CD4-positive, alpha-beta T cell (primary cell): ENCODE measurements at regions not wholly inside any gene's neighbourhood (a gene's known extent, or its start where the extent isn't known, plus 50 kb on each side); places are given as distances from the start of the nearest gene placed in this dataset.

Experiments
- ATAC-seq: fragments of 200-7000 bp; cut with Tn5 transposase; one replicate; pipeline ENCODE4 v1.10.0; 2022; ENCODE audit warnings: mild to moderate bottlenecking; ENCODE audit not compliant: poor library complexity
- CTCF ChIA-PET: fragments of 350-600 bp; sonication (Branson Sonifier 250); formaldehyde crosslinking; loops from one replicate; lab custom pipeline; 2021; ENCODE audit warnings: antibody characterized with exemption, inconsistent platforms; lab: Charles Lee
- POLR2A ChIA-PET: fragments of 350-600 bp; sonication (Branson Sonifier 250); formaldehyde crosslinking; loops from one replicate; lab custom pipeline; 2021; ENCODE audit warnings: antibody characterized with exemption, inconsistent platforms; lab: Charles Lee
- DNase-seq, 14 experiments: peaks; one replicate each; pipeline ENCODE4 v3.0.0-alpha.2; 2013 to 2020; ENCODE audit warnings: mixed read lengths in 2 of 14
- H3K27ac ChIP-seq, 2 donors: one replicate each; pipeline versions ENCODE4 v1.5.1 to v1.7.0; 2013; ENCODE audit warnings: low read length in 2 of 2, low read depth in 1 of 2, mild to moderate bottlenecking in 1 of 2
- H3K27me3 ChIP-seq, 2 experiments: 1 replicate in 1 of 2; 2 replicates in 1 of 2; pipeline versions ENCODE4 v1.6.1 to v1.7.0; 2013; ENCODE audit warnings: low read length in 2 of 2, control low read depth in 1 of 2, mild to moderate bottlenecking in 1 of 2, moderate library complexity in 1 of 2; ENCODE audit not compliant: insufficient read depth in 2 of 2, control insufficient read depth in 1 of 2
- H3K36me3 ChIP-seq: one replicate; pipeline ENCODE4 v1.6.1; 2013; ENCODE audit warnings: low read length, control low read depth; ENCODE audit not compliant: insufficient read depth
- H3K4me1 ChIP-seq: one replicate; pipeline ENCODE4 v1.6.1; 2013; ENCODE audit warnings: low read length, control low read depth; ENCODE audit not compliant: insufficient read depth
- H3K4me3 ChIP-seq: one replicate; pipeline ENCODE4 v1.5.1; 2013; ENCODE audit warnings: mild to moderate bottlenecking, low read length, moderate library complexity
- H3K9me3 ChIP-seq, 2 experiments: 1 replicate in 1 of 2; 2 replicates in 1 of 2; pipeline versions ENCODE4 v1.6.1 to v1.7.0; 2013; ENCODE audit warnings: low read length in 2 of 2, mild to moderate bottlenecking in 2 of 2, control low read depth in 1 of 2, moderate library complexity in 1 of 2; ENCODE audit not compliant: control insufficient read depth in 1 of 2, insufficient read depth in 1 of 2
- H3K27ac Mint-ChIP-seq: one replicate; pipeline ENCODE4 v1.8.0; 2020; ENCODE audit warnings: mixed read lengths
- H3K27me3 Mint-ChIP-seq: one replicate; pipeline ENCODE4 v1.8.0; 2021; ENCODE audit warnings: mixed read lengths
- H3K36me3 Mint-ChIP-seq: one replicate; pipeline ENCODE4 v1.8.0; 2021; ENCODE audit warnings: low read depth, mixed read lengths
- H3K4me1 Mint-ChIP-seq: one replicate; pipeline ENCODE4 v1.8.0; 2021; ENCODE audit warnings: low read depth, mixed read lengths
- H3K4me3 Mint-ChIP-seq: one replicate; pipeline ENCODE4 v1.8.0; 2020; ENCODE audit warnings: mild to moderate bottlenecking, mixed read lengths
- H3K9me3 Mint-ChIP-seq: one replicate; pipeline ENCODE4 v1.8.0; 2020; ENCODE audit warnings: mixed read lengths
- intact Hi-C, 2 experiments: fragments of 100-400 bp; cut with DNase I in 1 of 2; cut with micrococcal nuclease in 1 of 2; formaldehyde crosslinking; loops; one replicate each; pipeline versions ENCODE4 v1.15.1 to v1.9.0; 2023 to 2025; cut with DNase I, micrococcal nuclease
- TF ChIP-seq, protein P1 (sequence below): fragments of 200-600 bp; IDR thresholded peaks from one replicate; pipeline ENCODE4 v1.8.0; 2022; ENCODE audit warnings: antibody characterized with exemption, mild to moderate bottlenecking

DNA sequence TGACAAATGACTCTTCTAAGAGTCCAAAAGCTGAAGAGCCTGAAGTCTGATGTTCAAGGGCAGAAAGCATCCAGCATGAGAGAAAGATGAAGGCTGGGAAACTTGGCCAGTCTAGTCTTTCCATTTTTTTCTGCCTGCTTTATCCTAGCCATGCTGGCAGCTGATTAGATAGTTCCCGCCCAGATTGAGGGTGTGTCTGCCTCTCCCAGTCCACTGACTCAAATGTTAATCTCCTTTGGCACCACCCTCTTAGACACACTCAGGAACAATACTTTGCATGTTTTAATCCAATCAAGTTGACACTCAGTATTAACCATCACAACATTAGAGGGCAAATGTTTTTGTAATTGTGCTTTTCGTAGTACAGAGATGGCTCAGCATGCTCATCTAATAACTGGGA lies 267.5 kb upstream of the KLHL1 start:
- CTCF ChIA-PET = no interaction called here
- Mint-ChIP-seq H3K27ac (no peak overlapping the region), H3K36me3 (no peaks in the 10 kb centered on the region), H3K4me3 (no peak overlapping the region), H3K4me1 (no peaks in the 10 kb centered on the region), H3K27me3 (no peaks in the 10 kb centered on the region), H3K9me3 (peaks cover 8% of the 10 kb centered on the region)
- POLR2A ChIA-PET = no interaction called here
- intact Hi-C loops = no loop called here
- H3K4me1 ChIP-seq = no peaks in the 10 kb centered on the region
- H3K4me3 ChIP-seq = no peak overlapping the region
- no peaks in the 10 kb centered on the region for H3K27me3 ChIP-seq
- peaks cover 0 to 3% of the 10 kb centered on the region in 2 experiments for H3K9me3 ChIP-seq
- H3K36me3 ChIP-seq = no peaks in the 10 kb centered on the region
- TF ChIP-seq, protein P1, sequence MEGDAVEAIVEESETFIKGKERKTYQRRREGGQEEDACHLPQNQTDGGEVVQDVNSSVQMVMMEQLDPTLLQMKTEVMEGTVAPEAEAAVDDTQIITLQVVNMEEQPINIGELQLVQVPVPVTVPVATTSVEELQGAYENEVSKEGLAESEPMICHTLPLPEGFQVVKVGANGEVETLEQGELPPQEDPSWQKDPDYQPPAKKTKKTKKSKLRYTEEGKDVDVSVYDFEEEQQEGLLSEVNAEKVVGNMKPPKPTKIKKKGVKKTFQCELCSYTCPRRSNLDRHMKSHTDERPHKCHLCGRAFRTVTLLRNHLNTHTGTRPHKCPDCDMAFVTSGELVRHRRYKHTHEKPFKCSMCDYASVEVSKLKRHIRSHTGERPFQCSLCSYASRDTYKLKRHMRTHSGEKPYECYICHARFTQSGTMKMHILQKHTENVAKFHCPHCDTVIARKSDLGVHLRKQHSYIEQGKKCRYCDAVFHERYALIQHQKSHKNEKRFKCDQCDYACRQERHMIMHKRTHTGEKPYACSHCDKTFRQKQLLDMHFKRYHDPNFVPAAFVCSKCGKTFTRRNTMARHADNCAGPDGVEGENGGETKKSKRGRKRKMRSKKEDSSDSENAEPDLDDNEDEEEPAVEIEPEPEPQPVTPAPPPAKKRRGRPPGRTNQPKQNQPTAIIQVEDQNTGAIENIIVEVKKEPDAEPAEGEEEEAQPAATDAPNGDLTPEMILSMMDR = no peak
- DNase-seq (no peak), ATAC-seq (no peak)
- H3K27ac ChIP-seq = no peak overlapping the region

GRCh38 chr13:70370924-70371323 lies 262.7 kb upstream of the KLHL1 start:
- ATAC-seq (no peak), DNase-seq (no peak)
- TF ChIP-seq, protein P1 = no peak
- Mint-ChIP-seq H3K4me1 (no peaks in the 10 kb centered on the region), H3K27ac (no peak overlapping the region), H3K36me3 (no peaks in the 10 kb centered on the region), H3K9me3 (no peaks in the 10 kb centered on the region), H3K27me3 (no peaks in the 10 kb centered on the region), H3K4me3 (no peak overlapping the region)
- no peak overlapping the region for H3K4me3 ChIP-seq
- no peaks in the 10 kb centered on the region for H3K9me3 ChIP-seq
- ChIA-PET CTCF (no interaction called here), POLR2A (no interaction called here)
- no peaks in the 10 kb centered on the region for H3K27me3 ChIP-seq
- no peaks in the 10 kb centered on the region for H3K4me1 ChIP-seq
- no peaks in the 10 kb centered on the region for H3K36me3 ChIP-seq
- H3K27ac ChIP-seq = no peak overlapping the region
- intact Hi-C loops = no loop called here

- H3K36me3 Mint-ChIP-seq = no peaks in the 10 kb centered on the region
- no peak for ATAC-seq
- peaks cover 9% of the 10 kb centered on the region for H3K9me3 Mint-ChIP-seq
- H3K4me1 Mint-ChIP-seq = no peaks in the 10 kb centered on the region
- H3K27me3 Mint-ChIP-seq = no peaks in the 10 kb centered on the region
- H3K27ac Mint-ChIP-seq = no peak overlapping the region
- Histone ChIP-seq H3K4me3 (no peak overlapping the region), H3K36me3 (no peaks in the 10 kb centered on the region), H3K27ac (no peak overlapping the region), H3K4me1 (no peaks in the 10 kb centered on the region), H3K9me3 (no peaks in the 10 kb centered on the region), H3K27me3 (no peaks in the 10 kb centered on the region)
- POLR2A ChIA-PET = no interaction called here
- intact Hi-C loops = no loop called here
- TF ChIP-seq, protein P1 = no peak
- CTCF ChIA-PET = no interaction called here
- no peak overlapping the region for H3K4me3 Mint-ChIP-seq
- no peak for DNase-seq
Observed at GRCh38 chr13:70366720-70367119, 258.5 kb upstream of the KLHL1 start.
